HEK293 (cell line): ENCODE measurements at regions not wholly inside any gene's neighbourhood (a gene's known extent, or its start where the extent isn't known, plus 50 kb on each side); places are given as distances from the start of the nearest gene placed in this dataset.

ENCODE experiments used
- CTCF ChIA-PET: fragments of 350-600 bp; formaldehyde crosslinking; extraction: SDS; loops from one replicate; lab custom pipeline; 2021; ENCODE audit warnings: antibody characterized with exemption; lab: Yijun Ruan, JAX
- POLR2A ChIA-PET: fragments of 300-600 bp; formaldehyde crosslinking; extraction: SDS; loops from one replicate; lab custom pipeline; 2020; ENCODE audit warnings: antibody characterized with exemption, inconsistent platforms; lab: Yijun Ruan, JAX
- H3K27ac ChIP-seq: fragments of 200-500 bp; sonication (Bioruptor generic); 2 replicates; pipeline ENCODE4 v1.5.1; 2014; ENCODE audit warnings: low read depth, low read length, control low read depth, inconsistent platforms; ENCODE audit errors: extremely low read depth
- H3K36me3 ChIP-seq, 2 experiments: fragments of 200-500 bp in 1 of 2; sonication (Bioruptor generic) in 1 of 2; 1 replicate in 1 of 2; 2 replicates in 1 of 2; pipeline ENCODE4 v1.5.1; 2014 to 2017; ENCODE audit warnings: inconsistent platforms in 2 of 2, low read length in 2 of 2; ENCODE audit not compliant: control insufficient read depth in 2 of 2, insufficient read depth in 1 of 2
- H3K4me1 ChIP-seq: fragments of 200-500 bp; sonication (Bioruptor generic); 2 replicates; pipeline ENCODE4 v1.5.1; 2014; ENCODE audit warnings: mild to moderate bottlenecking, low read length, inconsistent platforms; ENCODE audit not compliant: control insufficient read depth, insufficient read depth
- H3K4me3 ChIP-seq: 2 replicates; pipeline ENCODE4 v1.5.1; 2011; ENCODE audit warnings: low read depth, mild to moderate bottlenecking, control low read depth, low read length, moderate library complexity
- H3K9me3 ChIP-seq: fragments of 200-500 bp; sonication (Bioruptor generic); 2 replicates; pipeline ENCODE4 v1.5.1; 2014; ENCODE audit warnings: low read depth, low read length, inconsistent platforms; ENCODE audit not compliant: control insufficient read depth, insufficient read depth
- KLF16 ChIP-seq: fragments of 450-650 bp; formaldehyde crosslinking; IDR thresholded peaks from 2 replicates; pipeline ENCODE4 v1.5.1; 2017; ENCODE audit warnings: missing biosample characterization, missing genetic modification characterization
- SCRT1 ChIP-seq: fragments of 450-650 bp; formaldehyde crosslinking; IDR thresholded peaks from 2 replicates; pipeline ENCODE4 v1.5.1; 2016; ENCODE audit warnings: missing biosample characterization, missing genetic modification characterization, borderline replicate concordance
- TCF7L2 ChIP-seq: IDR thresholded peaks from 2 replicates; pipeline ENCODE4 v1.6.1; 2011; ENCODE audit warnings: low read depth, mild to moderate bottlenecking, inconsistent platforms, low read length, moderate library complexity, borderline replicate concordance
- YY2 ChIP-seq: fragments of 450-650 bp; formaldehyde crosslinking; IDR thresholded peaks from 2 replicates; pipeline ENCODE4 v1.5.1; 2016; ENCODE audit warnings: missing biosample characterization, missing genetic modification characterization
- ZBTB7A ChIP-seq: fragments of 450-650 bp; formaldehyde crosslinking; IDR thresholded peaks from 2 replicates; pipeline ENCODE4 v1.5.1; 2016; ENCODE audit warnings: low read depth, missing biosample characterization, missing genetic modification characterization
- ZNF138 ChIP-seq: fragments of 450-650 bp; formaldehyde crosslinking; IDR thresholded peaks from 2 replicates; pipeline ENCODE4 v1.5.1; 2016; ENCODE audit warnings: missing biosample characterization, missing genetic modification characterization, borderline replicate concordance
- ZNF37A ChIP-seq: fragments of 450-650 bp; IDR thresholded peaks from 2 replicates; pipeline ENCODE4 v1.5.1; 2018; ENCODE audit warnings: missing biosample characterization, missing genetic modification characterization
- ZNF473 ChIP-seq: fragments of 450-650 bp; formaldehyde crosslinking; IDR thresholded peaks from 2 replicates; pipeline ENCODE4 v1.5.1; 2017; ENCODE audit warnings: missing biosample characterization, missing genetic modification characterization
- ZNF558 ChIP-seq: fragments of 450-650 bp; formaldehyde crosslinking; IDR thresholded peaks from 2 replicates; pipeline ENCODE4 v1.5.1; 2016; ENCODE audit warnings: missing biosample characterization, missing genetic modification characterization
- ZNF571 ChIP-seq: fragments of 450-650 bp; formaldehyde crosslinking; IDR thresholded peaks from 2 replicates; pipeline ENCODE4 v1.5.0; 2017; ENCODE audit warnings: missing biosample characterization, missing genetic modification characterization
- ZNF585B ChIP-seq: fragments of 450-650 bp; formaldehyde crosslinking; IDR thresholded peaks from 2 replicates; pipeline ENCODE4 v1.5.1; 2016; ENCODE audit warnings: missing biosample characterization, missing genetic modification characterization
- ZNF596 ChIP-seq: fragments of 450-650 bp; IDR thresholded peaks from 2 replicates; pipeline ENCODE4 v1.5.0; 2018; ENCODE audit warnings: missing biosample characterization, mild to moderate bottlenecking, missing genetic modification characterization, moderate library complexity
- ZNF621 ChIP-seq: fragments of 450-650 bp; formaldehyde crosslinking; IDR thresholded peaks from 2 replicates; pipeline ENCODE4 v1.5.1; 2017; ENCODE audit warnings: missing biosample characterization, missing genetic modification characterization
- ZNF629 ChIP-seq: fragments of 450-650 bp; formaldehyde crosslinking; IDR thresholded peaks from 2 replicates; pipeline ENCODE4 v1.5.1; 2017; ENCODE audit warnings: missing biosample characterization, missing genetic modification characterization
- ZNF701 ChIP-seq: fragments of 450-650 bp; formaldehyde crosslinking; IDR thresholded peaks from 2 replicates; pipeline ENCODE4 v1.5.1; 2016; ENCODE audit warnings: missing biosample characterization, missing genetic modification characterization
- TF ChIP-seq, protein P1 (sequence below): fragments of 450-650 bp; formaldehyde crosslinking; IDR thresholded peaks from 2 replicates; pipeline ENCODE4 v1.5.1; 2017; ENCODE audit warnings: missing biosample characterization, missing genetic modification characterization
- TF ChIP-seq, protein P2 (sequence below): fragments of 450-650 bp; formaldehyde crosslinking; IDR thresholded peaks from 2 replicates; pipeline ENCODE4 v1.5.1; 2016; ENCODE audit warnings: missing biosample characterization, missing genetic modification characterization
- TF ChIP-seq, protein P3 (sequence below): fragments of 450-650 bp; formaldehyde crosslinking; IDR thresholded peaks from 2 replicates; pipeline ENCODE4 v1.5.1; 2016; ENCODE audit warnings: missing biosample characterization, missing genetic modification characterization
- TF ChIP-seq, protein P4 (sequence below): IDR thresholded peaks from 2 replicates; pipeline ENCODE4 v1.6.1; 2011; ENCODE audit warnings: mild to moderate bottlenecking, low read depth, low read length, borderline replicate concordance
- TF ChIP-seq, protein P5 (sequence below): fragments of 450-650 bp; formaldehyde crosslinking; IDR thresholded peaks from 2 replicates; pipeline ENCODE4 v1.5.1; 2016; ENCODE audit warnings: missing biosample characterization, missing genetic modification characterization
- TF ChIP-seq, protein P6 (sequence below): fragments of 450-650 bp; formaldehyde crosslinking; IDR thresholded peaks from 2 replicates; pipeline ENCODE4 v1.5.1; 2017; ENCODE audit warnings: missing biosample characterization, missing genetic modification characterization

DNA sequence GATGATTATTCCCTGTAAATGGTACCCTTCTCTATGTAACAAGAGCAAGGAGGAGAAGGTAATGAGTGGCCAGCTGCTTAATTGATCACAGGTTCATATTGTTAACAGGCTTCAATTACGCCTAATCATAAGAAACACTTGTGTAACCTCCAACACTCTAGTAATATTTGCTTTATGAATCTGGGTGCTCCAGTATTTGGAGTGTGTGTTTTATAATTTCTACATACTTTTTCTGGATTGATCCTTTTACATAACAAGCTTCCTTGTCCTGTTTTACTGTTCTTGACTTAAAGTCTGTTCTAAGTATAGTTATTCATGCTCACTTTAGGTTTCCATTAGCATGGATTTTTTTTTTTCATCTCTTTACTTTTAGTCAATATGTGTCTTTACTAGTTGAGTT, 984.2 kb downstream of the AMY1C start:
- Histone ChIP-seq H3K4me3 (no peak overlapping the region), H3K27ac (no peak overlapping the region), H3K36me3 (no peaks in the 10 kb centered on the region), H3K9me3 (no peaks in the 10 kb centered on the region), H3K4me1 (no peaks in the 10 kb centered on the region)
- POLR2A ChIA-PET: no interaction called here
- TF ChIP-seq TCF7L2 (no peak), SCRT1 (tag by site-specific recombination) (no peak), ZNF571 (tag by site-specific recombination) (no peak), ZNF473 (no peak), ZNF701 (tag by site-specific recombination) (no peak), ZNF37A (tag by site-specific recombination) (no peak)
- CTCF ChIA-PET: no interaction called here

DNA sequence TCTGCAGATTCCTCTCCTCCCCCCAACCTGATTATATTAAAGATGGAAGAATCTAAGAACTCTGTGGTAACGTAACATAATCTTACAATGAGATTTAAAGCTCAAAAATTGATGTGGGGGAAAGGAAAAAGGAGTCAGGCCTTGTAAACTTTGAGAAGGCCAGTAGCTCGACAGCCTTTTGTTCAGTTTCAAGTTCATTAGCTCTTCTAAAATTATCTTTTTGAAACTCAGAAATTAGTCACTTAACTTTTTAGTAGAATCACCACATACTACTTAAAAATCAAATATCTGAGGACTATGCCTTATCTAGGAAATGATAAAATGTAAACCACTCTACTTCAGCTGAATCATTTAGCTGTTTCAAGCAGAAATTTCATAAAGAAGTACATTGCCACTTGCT, 996.2 kb downstream of the AMY1C start:
- H3K4me1 ChIP-seq: no peaks in the 10 kb centered on the region
- POLR2A ChIA-PET: no interaction called here
- no peaks in the 10 kb centered on the region for H3K9me3 ChIP-seq
- no peak for TF ChIP-seq ZBTB7A (tag by site-specific recombination)
- TF ChIP-seq ZNF558 (tag by site-specific recombination): no peak
- TF ChIP-seq KLF16 (tag by site-specific recombination): no peak
- TF ChIP-seq, protein P1, sequence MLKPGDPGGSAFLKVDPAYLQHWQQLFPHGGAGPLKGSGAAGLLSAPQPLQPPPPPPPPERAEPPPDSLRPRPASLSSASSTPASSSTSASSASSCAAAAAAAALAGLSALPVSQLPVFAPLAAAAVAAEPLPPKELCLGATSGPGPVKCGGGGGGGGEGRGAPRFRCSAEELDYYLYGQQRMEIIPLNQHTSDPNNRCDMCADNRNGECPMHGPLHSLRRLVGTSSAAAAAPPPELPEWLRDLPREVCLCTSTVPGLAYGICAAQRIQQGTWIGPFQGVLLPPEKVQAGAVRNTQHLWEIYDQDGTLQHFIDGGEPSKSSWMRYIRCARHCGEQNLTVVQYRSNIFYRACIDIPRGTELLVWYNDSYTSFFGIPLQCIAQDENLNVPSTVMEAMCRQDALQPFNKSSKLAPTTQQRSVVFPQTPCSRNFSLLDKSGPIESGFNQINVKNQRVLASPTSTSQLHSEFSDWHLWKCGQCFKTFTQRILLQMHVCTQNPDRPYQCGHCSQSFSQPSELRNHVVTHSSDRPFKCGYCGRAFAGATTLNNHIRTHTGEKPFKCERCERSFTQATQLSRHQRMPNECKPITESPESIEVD (tag by site-specific recombination): no peak
- TF ChIP-seq, protein P2, sequence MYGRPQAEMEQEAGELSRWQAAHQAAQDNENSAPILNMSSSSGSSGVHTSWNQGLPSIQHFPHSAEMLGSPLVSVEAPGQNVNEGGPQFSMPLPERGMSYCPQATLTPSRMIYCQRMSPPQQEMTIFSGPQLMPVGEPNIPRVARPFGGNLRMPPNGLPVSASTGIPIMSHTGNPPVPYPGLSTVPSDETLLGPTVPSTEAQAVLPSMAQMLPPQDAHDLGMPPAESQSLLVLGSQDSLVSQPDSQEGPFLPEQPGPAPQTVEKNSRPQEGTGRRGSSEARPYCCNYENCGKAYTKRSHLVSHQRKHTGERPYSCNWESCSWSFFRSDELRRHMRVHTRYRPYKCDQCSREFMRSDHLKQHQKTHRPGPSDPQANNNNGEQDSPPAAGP: no peak
- TF ChIP-seq, protein P3, sequence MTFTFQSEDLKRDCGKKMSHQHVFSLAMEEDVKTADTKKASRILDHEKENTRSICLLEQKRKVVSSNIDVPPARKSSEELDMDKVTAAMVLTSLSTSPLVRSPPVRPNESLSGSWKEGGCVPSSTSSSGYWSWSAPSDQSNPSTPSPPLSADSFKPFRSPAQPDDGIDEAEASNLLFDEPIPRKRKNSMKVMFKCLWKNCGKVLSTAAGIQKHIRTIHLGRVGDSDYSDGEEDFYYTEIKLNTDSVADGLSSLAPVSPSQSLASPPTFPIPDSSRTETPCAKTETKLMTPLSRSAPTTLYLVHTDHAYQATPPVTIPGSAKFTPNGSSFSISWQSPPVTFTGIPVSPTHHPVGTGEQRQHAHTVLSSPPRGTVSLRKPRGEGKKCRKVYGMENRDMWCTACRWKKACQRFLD (tag by site-specific recombination): no peak
- TF ChIP-seq ZNF138 (tag by site-specific recombination): no peak
- TF ChIP-seq ZNF37A (tag by site-specific recombination): no peak
- no peak for TF ChIP-seq ZNF596 (tag by site-specific recombination)
- no peak for TF ChIP-seq YY2 (tag by site-specific recombination)
- TF ChIP-seq, protein P4, sequence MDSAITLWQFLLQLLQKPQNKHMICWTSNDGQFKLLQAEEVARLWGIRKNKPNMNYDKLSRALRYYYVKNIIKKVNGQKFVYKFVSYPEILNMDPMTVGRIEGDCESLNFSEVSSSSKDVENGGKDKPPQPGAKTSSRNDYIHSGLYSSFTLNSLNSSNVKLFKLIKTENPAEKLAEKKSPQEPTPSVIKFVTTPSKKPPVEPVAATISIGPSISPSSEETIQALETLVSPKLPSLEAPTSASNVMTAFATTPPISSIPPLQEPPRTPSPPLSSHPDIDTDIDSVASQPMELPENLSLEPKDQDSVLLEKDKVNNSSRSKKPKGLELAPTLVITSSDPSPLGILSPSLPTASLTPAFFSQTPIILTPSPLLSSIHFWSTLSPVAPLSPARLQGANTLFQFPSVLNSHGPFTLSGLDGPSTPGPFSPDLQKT: no peak
- TF ChIP-seq ZNF585B (tag by site-specific recombination): no peak
- no peak for TF ChIP-seq ZNF629 (tag by site-specific recombination)
- TF ChIP-seq, protein P5, sequence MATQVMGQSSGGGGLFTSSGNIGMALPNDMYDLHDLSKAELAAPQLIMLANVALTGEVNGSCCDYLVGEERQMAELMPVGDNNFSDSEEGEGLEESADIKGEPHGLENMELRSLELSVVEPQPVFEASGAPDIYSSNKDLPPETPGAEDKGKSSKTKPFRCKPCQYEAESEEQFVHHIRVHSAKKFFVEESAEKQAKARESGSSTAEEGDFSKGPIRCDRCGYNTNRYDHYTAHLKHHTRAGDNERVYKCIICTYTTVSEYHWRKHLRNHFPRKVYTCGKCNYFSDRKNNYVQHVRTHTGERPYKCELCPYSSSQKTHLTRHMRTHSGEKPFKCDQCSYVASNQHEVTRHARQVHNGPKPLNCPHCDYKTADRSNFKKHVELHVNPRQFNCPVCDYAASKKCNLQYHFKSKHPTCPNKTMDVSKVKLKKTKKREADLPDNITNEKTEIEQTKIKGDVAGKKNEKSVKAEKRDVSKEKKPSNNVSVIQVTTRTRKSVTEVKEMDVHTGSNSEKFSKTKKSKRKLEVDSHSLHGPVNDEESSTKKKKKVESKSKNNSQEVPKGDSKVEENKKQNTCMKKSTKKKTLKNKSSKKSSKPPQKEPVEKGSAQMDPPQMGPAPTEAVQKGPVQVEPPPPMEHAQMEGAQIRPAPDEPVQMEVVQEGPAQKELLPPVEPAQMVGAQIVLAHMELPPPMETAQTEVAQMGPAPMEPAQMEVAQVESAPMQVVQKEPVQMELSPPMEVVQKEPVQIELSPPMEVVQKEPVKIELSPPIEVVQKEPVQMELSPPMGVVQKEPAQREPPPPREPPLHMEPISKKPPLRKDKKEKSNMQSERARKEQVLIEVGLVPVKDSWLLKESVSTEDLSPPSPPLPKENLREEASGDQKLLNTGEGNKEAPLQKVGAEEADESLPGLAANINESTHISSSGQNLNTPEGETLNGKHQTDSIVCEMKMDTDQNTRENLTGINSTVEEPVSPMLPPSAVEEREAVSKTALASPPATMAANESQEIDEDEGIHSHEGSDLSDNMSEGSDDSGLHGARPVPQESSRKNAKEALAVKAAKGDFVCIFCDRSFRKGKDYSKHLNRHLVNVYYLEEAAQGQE (tag by site-specific recombination): no peak
- TF ChIP-seq ZNF621: no peak
- TF ChIP-seq, protein P6, sequence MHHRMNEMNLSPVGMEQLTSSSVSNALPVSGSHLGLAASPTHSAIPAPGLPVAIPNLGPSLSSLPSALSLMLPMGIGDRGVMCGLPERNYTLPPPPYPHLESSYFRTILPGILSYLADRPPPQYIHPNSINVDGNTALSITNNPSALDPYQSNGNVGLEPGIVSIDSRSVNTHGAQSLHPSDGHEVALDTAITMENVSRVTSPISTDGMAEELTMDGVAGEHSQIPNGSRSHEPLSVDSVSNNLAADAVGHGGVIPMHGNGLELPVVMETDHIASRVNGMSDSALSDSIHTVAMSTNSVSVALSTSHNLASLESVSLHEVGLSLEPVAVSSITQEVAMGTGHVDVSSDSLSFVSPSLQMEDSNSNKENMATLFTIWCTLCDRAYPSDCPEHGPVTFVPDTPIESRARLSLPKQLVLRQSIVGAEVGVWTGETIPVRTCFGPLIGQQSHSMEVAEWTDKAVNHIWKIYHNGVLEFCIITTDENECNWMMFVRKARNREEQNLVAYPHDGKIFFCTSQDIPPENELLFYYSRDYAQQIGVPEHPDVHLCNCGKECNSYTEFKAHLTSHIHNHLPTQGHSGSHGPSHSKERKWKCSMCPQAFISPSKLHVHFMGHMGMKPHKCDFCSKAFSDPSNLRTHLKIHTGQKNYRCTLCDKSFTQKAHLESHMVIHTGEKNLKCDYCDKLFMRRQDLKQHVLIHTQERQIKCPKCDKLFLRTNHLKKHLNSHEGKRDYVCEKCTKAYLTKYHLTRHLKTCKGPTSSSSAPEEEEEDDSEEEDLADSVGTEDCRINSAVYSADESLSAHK: no peak
- H3K27ac ChIP-seq: no peak overlapping the region
- CTCF ChIA-PET: no interaction called here
- H3K36me3 ChIP-seq: no peaks in the 10 kb centered on the region
- H3K4me3 ChIP-seq: no peak overlapping the region
